ENCODE measurements at regions not wholly inside any gene's neighbourhood (a gene's known extent, or its start where the extent isn't known, plus 50 kb on each side); places are given as distances from the start of the nearest gene placed in this dataset.

DNA sequence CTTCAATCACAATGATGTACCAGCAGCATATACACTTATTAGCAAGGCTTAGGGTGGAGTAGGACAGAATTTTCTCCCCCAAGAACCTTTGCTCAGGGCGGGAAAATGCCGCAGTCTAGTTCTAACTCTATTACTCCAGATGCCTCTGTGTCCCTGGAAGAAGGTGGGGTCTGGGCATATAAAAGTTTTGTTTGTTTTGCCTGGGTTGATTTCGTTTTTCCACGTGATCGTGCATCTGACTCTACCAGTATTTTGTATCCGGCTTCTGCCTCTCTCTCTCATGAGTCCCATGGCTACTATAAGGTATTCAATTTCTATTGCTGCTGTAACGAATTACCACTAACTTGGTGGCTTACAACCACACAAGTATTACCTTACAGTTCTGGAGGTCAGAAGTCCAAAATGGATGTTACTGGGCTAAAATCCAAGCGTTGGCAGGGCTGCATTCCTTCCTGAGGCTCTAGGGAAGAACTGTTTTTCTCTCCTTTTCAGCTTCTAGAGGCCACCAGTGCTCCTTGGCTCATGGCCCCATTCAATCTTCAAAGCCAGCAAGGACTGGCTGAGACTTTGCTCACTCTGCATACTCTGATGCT lies 181.2 kb upstream of the PRSS58 start:
- TF ChIP-seq, protein P1, sequence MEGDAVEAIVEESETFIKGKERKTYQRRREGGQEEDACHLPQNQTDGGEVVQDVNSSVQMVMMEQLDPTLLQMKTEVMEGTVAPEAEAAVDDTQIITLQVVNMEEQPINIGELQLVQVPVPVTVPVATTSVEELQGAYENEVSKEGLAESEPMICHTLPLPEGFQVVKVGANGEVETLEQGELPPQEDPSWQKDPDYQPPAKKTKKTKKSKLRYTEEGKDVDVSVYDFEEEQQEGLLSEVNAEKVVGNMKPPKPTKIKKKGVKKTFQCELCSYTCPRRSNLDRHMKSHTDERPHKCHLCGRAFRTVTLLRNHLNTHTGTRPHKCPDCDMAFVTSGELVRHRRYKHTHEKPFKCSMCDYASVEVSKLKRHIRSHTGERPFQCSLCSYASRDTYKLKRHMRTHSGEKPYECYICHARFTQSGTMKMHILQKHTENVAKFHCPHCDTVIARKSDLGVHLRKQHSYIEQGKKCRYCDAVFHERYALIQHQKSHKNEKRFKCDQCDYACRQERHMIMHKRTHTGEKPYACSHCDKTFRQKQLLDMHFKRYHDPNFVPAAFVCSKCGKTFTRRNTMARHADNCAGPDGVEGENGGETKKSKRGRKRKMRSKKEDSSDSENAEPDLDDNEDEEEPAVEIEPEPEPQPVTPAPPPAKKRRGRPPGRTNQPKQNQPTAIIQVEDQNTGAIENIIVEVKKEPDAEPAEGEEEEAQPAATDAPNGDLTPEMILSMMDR (IDR thresholded peaks at IDR 0.05): no peak
- TF ChIP-seq POLR2A (IDR thresholded peaks at IDR 0.05): no peak
- TF ChIP-seq POLR2AphosphoS5 (IDR thresholded peaks at IDR 0.05): no peak

All from breast epithelium (tissue), 3 donors.